Omental fat pad (tissue), 3 donors: ENCODE measurements at regions not wholly inside any gene's neighbourhood (a gene's known extent, or its start where the extent isn't known, plus 50 kb on each side); places are given as distances from the start of the nearest gene placed in this dataset.

ENCODE experiments used
- ATAC-seq: fragments of 150-250 bp; one replicate; pipeline ENCODE4 v1.9.1; 2016; ENCODE audit warnings: mild to moderate bottlenecking, moderate library complexity; ENCODE audit not compliant: low FRiP score
- DNase-seq: peaks from one replicate; pipeline ENCODE4 v3.0.0-alpha.2; 2019; ENCODE audit warnings: low spot score
- CTCF ChIP-seq, 3 donors: fragments of 450-650 bp; IDR thresholded peaks; one replicate each; pipeline ENCODE4 v1.5.1; 2016 to 2017; ENCODE audit warnings: antibody characterized with exemption in 3 of 3, mild to moderate bottlenecking in 3 of 3, moderate library complexity in 2 of 3

- DNase-seq (no peak), ATAC-seq (peak; percentile 37)
- TF ChIP-seq CTCF (IDR thresholded peaks at IDR 0.05), result no peak
These were observed 84.7 kb downstream of the MRPL46 start for GRCh38 chr15:88382482-88382983.

GRCh38 chr15:88378188-88378637 lies 89.0 kb downstream of the MRPL46 start:
- DNase-seq, result no peak
- TF ChIP-seq CTCF (IDR thresholded peaks at IDR 0.05), result no peak
- ATAC-seq, result peak; percentile 10

- no peak for ATAC-seq
- no peak for TF ChIP-seq CTCF (IDR thresholded peaks at IDR 0.05)
- DNase-seq, result no peak
These were observed 89.7 kb downstream of the MRPL46 start for GRCh38 chr15:88377509-88377908.

GRCh38 chr15:88376574-88377174 lies 90.5 kb downstream of the MRPL46 start:
- no peak for ATAC-seq
- no peak for DNase-seq
- TF ChIP-seq CTCF (IDR thresholded peaks at IDR 0.05), result no peak

- peak; percentile 88 for ATAC-seq
These were observed 91.8 kb downstream of the MRPL46 start for GRCh38 chr15:88375234-88375927.

GRCh38 chr15:88365124-88365523 lies 102.1 kb downstream of the MRPL46 start:
- no peak for DNase-seq
- no peak for ATAC-seq
- no peak for TF ChIP-seq CTCF (IDR thresholded peaks at IDR 0.05)

More at GRCh38 chr15:88375234-88375927, 91.8 kb downstream of the MRPL46 start:
- no peak for DNase-seq
- TF ChIP-seq CTCF (IDR thresholded peaks at IDR 0.05), result no peak
